ENCODE measurements at regions not wholly inside any gene's neighbourhood (a gene's known extent, or its start where the extent isn't known, plus 50 kb on each side); places are given as distances from the start of the nearest gene placed in this dataset.

DNA sequence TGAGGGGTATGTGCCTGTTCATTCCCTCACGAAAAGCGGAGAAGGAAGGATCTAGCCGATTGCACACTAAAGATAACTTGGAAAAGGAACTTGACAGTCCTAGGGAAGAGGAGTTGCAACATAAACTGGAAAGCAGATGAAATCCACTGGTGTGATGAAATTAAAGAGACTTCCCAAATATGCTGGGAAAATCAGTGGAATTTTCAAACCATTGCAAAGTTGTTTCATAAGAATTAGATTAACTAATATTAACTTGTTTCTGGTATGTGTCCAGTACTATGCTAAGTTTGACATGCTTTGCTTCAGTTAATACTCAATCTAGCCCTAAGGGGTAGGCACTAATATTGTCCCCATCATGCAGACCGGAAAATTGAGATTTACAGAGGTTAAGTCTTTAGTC, 222.7 kb downstream of the IKZF2 start:
- TF ChIP-seq POLR2AphosphoS5 (IDR thresholded peaks at IDR 0.05; ENCODE audit: borderline replicate concordance, low read depth, low read length) (no peak), EZH2 (IDR thresholded peaks at IDR 0.05) (no peak)

Measured in SK-N-MC (cell line).